ENCODE measurements at regions not wholly inside any gene's neighbourhood (a gene's known extent, or its start where the extent isn't known, plus 50 kb on each side); places are given as distances from the start of the nearest gene placed in this dataset.

DNA sequence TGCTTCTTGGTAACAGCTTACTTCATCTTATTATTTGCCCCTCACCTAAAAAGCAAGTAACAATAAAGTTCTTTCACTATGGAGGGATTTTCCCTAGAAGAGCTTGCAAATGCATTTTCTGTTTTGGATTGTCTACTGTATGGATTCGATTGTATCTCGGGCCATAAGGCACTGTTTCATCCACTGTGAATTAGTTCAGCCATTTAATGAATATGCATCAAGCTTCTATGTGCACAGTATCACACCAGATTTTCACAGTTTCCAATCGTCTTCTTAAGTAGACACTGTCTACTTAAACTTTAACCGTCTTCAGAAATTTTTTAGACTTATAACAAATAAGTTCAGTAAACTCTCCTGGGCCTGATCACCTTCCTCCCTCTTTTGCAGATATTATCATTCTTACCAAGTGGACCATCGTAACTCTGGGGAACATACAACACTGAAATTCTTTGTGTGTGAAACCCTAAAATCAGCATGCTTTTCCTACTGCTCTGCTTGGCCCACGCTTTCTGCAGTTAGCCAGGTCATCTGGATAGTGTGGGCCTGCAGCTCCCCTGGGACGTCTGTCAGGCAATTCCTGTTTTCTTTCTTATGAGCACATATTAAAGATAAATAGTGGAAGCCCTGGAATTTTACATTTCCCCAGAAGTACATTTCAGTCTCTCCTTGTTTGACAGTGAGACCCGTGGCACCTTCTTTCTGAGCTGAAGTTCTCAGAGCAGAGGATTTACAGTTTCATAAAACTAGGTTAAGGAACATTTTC, 136.5 kb upstream of the PDE10A start:
- WGBS, 2 experiments (ENCODE audit: extremely low coverage in 2 of 2, insufficient read length in 1 of 2) = 97% methylated on average over 4 of the region's 8 CpGs; no CpG with 5 or more reads in 1 of the 2 experiments
- no peak overlapping the region for H3K4ac ChIP-seq (ENCODE audit: low read depth, low read length)
- H4K91ac ChIP-seq (ENCODE audit: insufficient read depth, low read depth, low read length) = no peak overlapping the region
- ATAC-seq (ENCODE audit: low read depth) (no peak; the same call in 1 of the 2 replicates), DNase-seq (no peak)
- no peak overlapping the region for H2AK5ac ChIP-seq (ENCODE audit: low read depth, low read length)
- H3K23ac ChIP-seq (ENCODE audit: low read depth, low read length) = no peak overlapping the region
- TF ChIP-seq NFE2L2 (IDR thresholded peaks at IDR 0.05; ENCODE audit: low read depth, low read length) (no peak), BHLHE40 (IDR thresholded peaks at IDR 0.05; ENCODE audit: low read depth, low read length) (no peak), RFX5 (IDR thresholded peaks at IDR 0.05; ENCODE audit: low read depth, low read length) (no peak), CHD1 (IDR thresholded peaks at IDR 0.05; ENCODE audit: low read depth, low read length) (no peak), MXI1 (IDR thresholded peaks at IDR 0.05; ENCODE audit: borderline replicate concordance, low read depth, low read length) (no peak), POLR2A (IDR thresholded peaks at IDR 0.05; ENCODE audit: low read depth, low read length) (no peak), MAFK (IDR thresholded peaks at IDR 0.05; ENCODE audit: low read depth, low read length) (no peak), RAD21 (IDR thresholded peaks at IDR 0.05; ENCODE audit: low read length) (no peak), USF2 (IDR thresholded peaks at IDR 0.05; ENCODE audit: low read depth, low read length) (no peak), CEBPB (IDR thresholded peaks at IDR 0.05; ENCODE audit: low read depth, low read length) (no peak)
- TF ChIP-seq, protein P1, sequence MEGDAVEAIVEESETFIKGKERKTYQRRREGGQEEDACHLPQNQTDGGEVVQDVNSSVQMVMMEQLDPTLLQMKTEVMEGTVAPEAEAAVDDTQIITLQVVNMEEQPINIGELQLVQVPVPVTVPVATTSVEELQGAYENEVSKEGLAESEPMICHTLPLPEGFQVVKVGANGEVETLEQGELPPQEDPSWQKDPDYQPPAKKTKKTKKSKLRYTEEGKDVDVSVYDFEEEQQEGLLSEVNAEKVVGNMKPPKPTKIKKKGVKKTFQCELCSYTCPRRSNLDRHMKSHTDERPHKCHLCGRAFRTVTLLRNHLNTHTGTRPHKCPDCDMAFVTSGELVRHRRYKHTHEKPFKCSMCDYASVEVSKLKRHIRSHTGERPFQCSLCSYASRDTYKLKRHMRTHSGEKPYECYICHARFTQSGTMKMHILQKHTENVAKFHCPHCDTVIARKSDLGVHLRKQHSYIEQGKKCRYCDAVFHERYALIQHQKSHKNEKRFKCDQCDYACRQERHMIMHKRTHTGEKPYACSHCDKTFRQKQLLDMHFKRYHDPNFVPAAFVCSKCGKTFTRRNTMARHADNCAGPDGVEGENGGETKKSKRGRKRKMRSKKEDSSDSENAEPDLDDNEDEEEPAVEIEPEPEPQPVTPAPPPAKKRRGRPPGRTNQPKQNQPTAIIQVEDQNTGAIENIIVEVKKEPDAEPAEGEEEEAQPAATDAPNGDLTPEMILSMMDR (conservative IDR thresholded peaks at IDR 0.05; ENCODE audit: low read depth, low read length) = no peak
- intact Hi-C loops (cut with micrococcal nuclease) (no loop called here), in situ Hi-C loops (cut with MboI; ENCODE audit: low sequenced_read_pairs) (no loop called here), dilution Hi-C loops (cut with HindIII; ENCODE audit: low sequenced_read_pairs, unreplicated experiment) (no loop called here)
- H3K27me3 ChIP-seq (ENCODE audit: control insufficient read depth, insufficient read depth, low read length) = peaks cover 4% of the 10 kb centered on the region
- H3K4me1 ChIP-seq (ENCODE audit: control insufficient read depth, insufficient read depth, low read length) = peaks cover 4% of the 10 kb centered on the region; the same call in 1 of the 2 replicates
- H3K9me1 ChIP-seq (ENCODE audit: insufficient read depth, low read length) = no peaks in the 10 kb centered on the region
- H2BK120ac ChIP-seq (ENCODE audit: low read depth, low read length) = no peak overlapping the region
- no peak overlapping the region for H3K56ac ChIP-seq (ENCODE audit: extremely low read depth, insufficient read depth, low read length)
- H3K27ac ChIP-seq (ENCODE audit: insufficient read depth, low read length) = no peak overlapping the region
- H3K36me3 ChIP-seq (ENCODE audit: control insufficient read depth, insufficient read depth, low read length) = no peaks in the 10 kb centered on the region
- H4K8ac ChIP-seq (ENCODE audit: low read depth in 2 of 2, low read length in 2 of 2) = no peak overlapping the region
- H2BK15ac ChIP-seq (ENCODE audit: low read depth, low read length) = no peak overlapping the region
- POLR2A ChIA-PET (ENCODE audit: unreplicated experiment) = no interaction called here
- no peaks in the 10 kb centered on the region for H3K9me3 ChIP-seq (ENCODE audit: control insufficient read depth, insufficient read depth, low read length)
- no peak overlapping the region for H2AK9ac ChIP-seq (replicated peaks; ENCODE audit: low read depth, low read length, poor library complexity)
- no peak overlapping the region for H3K4me2 ChIP-seq (ENCODE audit: low read depth, low read length)
- H2AFZ ChIP-seq (replicated peaks; ENCODE audit: low read length, poor library complexity) = no peak overlapping the region
- no peak overlapping the region for H3K18ac ChIP-seq (ENCODE audit: low read depth, low read length)
- CTCF ChIA-PET = no interaction called here
- BruUV-seq (replicated peaks) = no TSS peak
- no peak overlapping the region for H3K14ac ChIP-seq (replicated peaks; ENCODE audit: low read depth, low read length)
- no peak overlapping the region for H2BK5ac ChIP-seq (ENCODE audit: low read depth, low read length, poor library complexity, severe bottlenecking)
- H3K4me3 ChIP-seq (ENCODE audit: insufficient read depth, low read depth, low read length) = no peak overlapping the region
- no peaks in the 10 kb centered on the region for H4K20me1 ChIP-seq (ENCODE audit: insufficient read depth, low read length)
- H3K9ac ChIP-seq (ENCODE audit: low read depth, low read length) = no peak overlapping the region
- no peak overlapping the region for H2BK20ac ChIP-seq (ENCODE audit: low read depth, low read length)
- no peak overlapping the region for H4K5ac ChIP-seq (ENCODE audit: low read depth, low read length)
- H3K79me1 ChIP-seq (ENCODE audit: low read depth in 1 of 2, low read length in 2 of 2) = no peaks in the 10 kb centered on the region
